ENCODE measurements at regions not wholly inside any gene's neighbourhood (a gene's known extent, or its start where the extent isn't known, plus 50 kb on each side); places are given as distances from the start of the nearest gene placed in this dataset.

- POLR2A ChIA-PET (ENCODE audit: unreplicated experiment), result no interaction called here
- Histone ChIP-seq H3K9me1 (ENCODE audit: insufficient read depth, low read length) (no peaks in the 10 kb centered on the region), H4K8ac (ENCODE audit: low read depth in 2 of 2, low read length in 2 of 2) (no peak overlapping the region), H3K4me3 (ENCODE audit: insufficient read depth, low read depth, low read length) (no peak overlapping the region), H2BK20ac (ENCODE audit: low read depth, low read length) (no peak overlapping the region), H3K14ac (replicated peaks; ENCODE audit: low read depth, low read length) (no peak overlapping the region), H2AFZ (replicated peaks; ENCODE audit: low read length, poor library complexity) (no peak overlapping the region), H3K56ac (ENCODE audit: extremely low read depth, insufficient read depth, low read length) (no peak overlapping the region), H3K9ac (ENCODE audit: low read depth, low read length) (no peak overlapping the region), H3K27ac (ENCODE audit: insufficient read depth, low read length) (no peak overlapping the region), H3K23ac (ENCODE audit: low read depth, low read length) (no peak overlapping the region), H4K5ac (ENCODE audit: low read depth, low read length) (no peak overlapping the region), H3K18ac (ENCODE audit: low read depth, low read length) (no peak overlapping the region), H2AK5ac (ENCODE audit: low read depth, low read length) (no peak overlapping the region), H3K36me3 (ENCODE audit: control insufficient read depth, insufficient read depth, low read length) (no peaks in the 10 kb centered on the region), H4K91ac (ENCODE audit: insufficient read depth, low read depth, low read length) (no peak overlapping the region), H2BK120ac (ENCODE audit: low read depth, low read length) (no peak overlapping the region), H3K79me1 (ENCODE audit: low read depth in 1 of 2, low read length in 2 of 2) (no peaks in the 10 kb centered on the region), H3K9me3 (ENCODE audit: control insufficient read depth, insufficient read depth, low read length) (no peaks in the 10 kb centered on the region), H4K20me1 (ENCODE audit: insufficient read depth, low read length) (no peaks in the 10 kb centered on the region), H3K4me1 (ENCODE audit: control insufficient read depth, insufficient read depth, low read length) (no peaks in the 10 kb centered on the region), H2BK15ac (ENCODE audit: low read depth, low read length) (no peak overlapping the region), H2AK9ac (replicated peaks; ENCODE audit: low read depth, low read length, poor library complexity) (no peak overlapping the region), H3K4me2 (ENCODE audit: low read depth, low read length) (no peak overlapping the region), H3K4ac (ENCODE audit: low read depth, low read length) (no peak overlapping the region), H3K27me3 (ENCODE audit: control insufficient read depth, insufficient read depth, low read length) (no peaks in the 10 kb centered on the region), H2BK5ac (ENCODE audit: low read depth, low read length, poor library complexity, severe bottlenecking) (no peak overlapping the region)
- in situ Hi-C loops (cut with MboI; ENCODE audit: low sequenced_read_pairs) (no loop called here), dilution Hi-C loops (cut with HindIII; ENCODE audit: low sequenced_read_pairs, unreplicated experiment) (no loop called here), intact Hi-C loops (cut with micrococcal nuclease) (loop anchor here (10.0 kb wide), 1 partner anchor 222 kb away; no protein-coding TSS in a partner anchor)
- CTCF ChIA-PET, result no interaction called here
- BruUV-seq (replicated peaks), result no TSS peak
- ATAC-seq (ENCODE audit: low read depth) (no peak), DNase-seq (no peak)
- TF ChIP-seq NFE2L2 (IDR thresholded peaks at IDR 0.05; ENCODE audit: low read depth, low read length), result no peak
- no peak for TF ChIP-seq MAFK (IDR thresholded peaks at IDR 0.05; ENCODE audit: low read depth, low read length)
- TF ChIP-seq BHLHE40 (IDR thresholded peaks at IDR 0.05; ENCODE audit: low read depth, low read length), result no peak
- no peak for TF ChIP-seq RAD21 (IDR thresholded peaks at IDR 0.05; ENCODE audit: low read length)
- no peak for TF ChIP-seq USF2 (IDR thresholded peaks at IDR 0.05; ENCODE audit: low read depth, low read length)
- no peak for TF ChIP-seq SMC3 (IDR thresholded peaks at IDR 0.05; ENCODE audit: low read depth, low read length)
- TF ChIP-seq FOS (IDR thresholded peaks at IDR 0.05; ENCODE audit: low read depth, low read length), result no peak
- no peak for TF ChIP-seq RFX5 (IDR thresholded peaks at IDR 0.05; ENCODE audit: low read depth, low read length)
- TF ChIP-seq MAZ (IDR thresholded peaks at IDR 0.05; ENCODE audit: borderline replicate concordance, low read depth, low read length), result no peak
- TF ChIP-seq CHD1 (IDR thresholded peaks at IDR 0.05; ENCODE audit: low read depth, low read length), result no peak
- no peak for TF ChIP-seq POLR2A (IDR thresholded peaks at IDR 0.05; ENCODE audit: low read depth, low read length)
- TF ChIP-seq CEBPB (IDR thresholded peaks at IDR 0.05; ENCODE audit: low read depth, low read length), result no peak
Measured at GRCh38 chr6:84842525-84843166, 78.2 kb upstream of the TBX18 start.

All from IMR-90 (cell line).